Transverse colon (tissue), 4 donors: ENCODE measurements at regions not wholly inside any gene's neighbourhood (a gene's known extent, or its start where the extent isn't known, plus 50 kb on each side); places are given as distances from the start of the nearest gene placed in this dataset.

Experiments used
- DNase-seq: peaks from one replicate; pipeline ENCODE4 v3.0.0-alpha.2; 2019
- H3K27ac ChIP-seq, 4 donors: fragments of 200-600 bp; sonication (generic); 2 replicates each; pipeline ENCODE4 v1.5.1; 2016 to 2018; ENCODE audit warnings: inconsistent platforms in 4 of 4
- H3K27me3 ChIP-seq: fragments of 200-600 bp; sonication (generic); 2 replicates; pipeline ENCODE4 v1.5.1; 2017; ENCODE audit warnings: inconsistent platforms
- H3K36me3 ChIP-seq, 4 donors: fragments of 200-600 bp; sonication (generic); 2 replicates each; pipeline ENCODE4 v1.5.1; 2017 to 2019; ENCODE audit warnings: inconsistent platforms in 4 of 4
- H3K4me1 ChIP-seq, 4 donors: fragments of 200-600 bp; sonication (generic); 2 replicates each; pipeline ENCODE4 v1.5.1; 2017 to 2020; ENCODE audit warnings: inconsistent platforms in 4 of 4
- H3K4me3 ChIP-seq, 4 donors: fragments of 200-600 bp; sonication (generic); 1 replicate in 1 of 4; 2 replicates in 3 of 4; pipeline versions ENCODE4 v1.5.1 to v1.6.1; 2017 to 2019; ENCODE audit warnings: inconsistent platforms in 4 of 4
- H3K9me3 ChIP-seq, 2 donors: fragments of 200-600 bp; sonication (generic); 2 replicates each; pipeline ENCODE4 v1.5.1; 2017 to 2019; ENCODE audit warnings: inconsistent platforms in 2 of 2
- EP300 ChIP-seq: sonication (generic); formaldehyde crosslinking; IDR thresholded peaks from one replicate; pipeline ENCODE4 v1.6.1; 2017; ENCODE audit warnings: antibody characterized with exemption, low read depth
- POLR2A ChIP-seq: fragments of 450-650 bp; IDR thresholded peaks from one replicate; pipeline ENCODE4 v1.6.1; 2016; ENCODE audit warnings: antibody characterized with exemption, mild to moderate bottlenecking, moderate library complexity
- POLR2AphosphoS5 ChIP-seq, 3 donors: sonication (generic); formaldehyde crosslinking; IDR thresholded peaks; one replicate each; pipeline ENCODE4 v1.6.1; 2016; ENCODE audit warnings: antibody characterized with exemption in 3 of 3
- WGBS, 2 donors: methylation state at CpG; one replicate each; pipeline ENCODE4 v1.1.5; 2018; ENCODE audit warnings: low coverage in 1 of 2; 5-methylcytosine and 5-hydroxymethylcytosine counted together
- in situ Hi-C, 4 donors: fragments of 200-750 bp; cut with MboI; loops; one replicate each; pipeline versions ENCODE4 v1.15.0 to v1.15.1; 2017; ENCODE audit warnings: low sequenced_read_pairs in 3 of 4, low pct_ligation_motif_present in 1 of 4, low pct_unique_long_range_greater_than_20kb in 1 of 4
- intact Hi-C: fragments of 100-400 bp; cut with DNase I; formaldehyde crosslinking; loops from one replicate; pipeline ENCODE4 v1.15.1; 2023; ENCODE audit warnings: low total_unique reads
- TF ChIP-seq, protein P1 (sequence below), 5 experiments: fragments of 200-600 bp in 3 of 5; fragments of 450-650 bp in 2 of 5; sonication (generic) in 3 of 5; IDR thresholded peaks; 1 replicate in 2 of 5; 2 replicates in 3 of 5; pipeline ENCODE4 v1.5.1; 2016 to 2017; ENCODE audit warnings: antibody characterized with exemption in 5 of 5, inconsistent platforms in 3 of 5, mild to moderate bottlenecking in 2 of 5, moderate library complexity in 1 of 5

DNA sequence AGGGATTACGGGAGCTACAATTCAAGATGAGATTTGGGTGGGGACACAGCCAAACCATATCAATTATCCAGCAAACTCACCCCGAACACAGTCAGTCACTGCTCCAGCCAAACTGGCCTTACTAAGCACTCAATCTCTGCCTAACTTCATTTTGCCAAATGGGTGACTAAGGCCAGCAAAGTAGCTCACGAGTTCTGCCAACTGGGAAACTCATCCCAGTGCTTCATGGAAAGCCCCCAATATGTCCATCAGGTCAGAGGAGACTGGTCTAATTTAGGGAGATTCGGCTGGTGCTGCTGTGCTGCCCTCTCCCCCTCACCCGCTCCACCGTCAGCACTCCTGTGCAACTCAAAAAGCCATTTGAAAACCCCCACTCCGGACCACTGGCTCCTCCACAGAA is 324.0 kb downstream of the FOXO1 start:
- WGBS, 2 donors: 76 to 93% methylated on average over 6 of the region's 7 CpGs
- intact Hi-C loops: no loop called here
- TF ChIP-seq EP300 (no peak), POLR2A (no peak), POLR2AphosphoS5 (IDR thresholded peaks at IDR 0.05) (no peak)
- TF ChIP-seq, protein P1, sequence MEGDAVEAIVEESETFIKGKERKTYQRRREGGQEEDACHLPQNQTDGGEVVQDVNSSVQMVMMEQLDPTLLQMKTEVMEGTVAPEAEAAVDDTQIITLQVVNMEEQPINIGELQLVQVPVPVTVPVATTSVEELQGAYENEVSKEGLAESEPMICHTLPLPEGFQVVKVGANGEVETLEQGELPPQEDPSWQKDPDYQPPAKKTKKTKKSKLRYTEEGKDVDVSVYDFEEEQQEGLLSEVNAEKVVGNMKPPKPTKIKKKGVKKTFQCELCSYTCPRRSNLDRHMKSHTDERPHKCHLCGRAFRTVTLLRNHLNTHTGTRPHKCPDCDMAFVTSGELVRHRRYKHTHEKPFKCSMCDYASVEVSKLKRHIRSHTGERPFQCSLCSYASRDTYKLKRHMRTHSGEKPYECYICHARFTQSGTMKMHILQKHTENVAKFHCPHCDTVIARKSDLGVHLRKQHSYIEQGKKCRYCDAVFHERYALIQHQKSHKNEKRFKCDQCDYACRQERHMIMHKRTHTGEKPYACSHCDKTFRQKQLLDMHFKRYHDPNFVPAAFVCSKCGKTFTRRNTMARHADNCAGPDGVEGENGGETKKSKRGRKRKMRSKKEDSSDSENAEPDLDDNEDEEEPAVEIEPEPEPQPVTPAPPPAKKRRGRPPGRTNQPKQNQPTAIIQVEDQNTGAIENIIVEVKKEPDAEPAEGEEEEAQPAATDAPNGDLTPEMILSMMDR (IDR thresholded peaks at IDR 0.05): no peak

DNA sequence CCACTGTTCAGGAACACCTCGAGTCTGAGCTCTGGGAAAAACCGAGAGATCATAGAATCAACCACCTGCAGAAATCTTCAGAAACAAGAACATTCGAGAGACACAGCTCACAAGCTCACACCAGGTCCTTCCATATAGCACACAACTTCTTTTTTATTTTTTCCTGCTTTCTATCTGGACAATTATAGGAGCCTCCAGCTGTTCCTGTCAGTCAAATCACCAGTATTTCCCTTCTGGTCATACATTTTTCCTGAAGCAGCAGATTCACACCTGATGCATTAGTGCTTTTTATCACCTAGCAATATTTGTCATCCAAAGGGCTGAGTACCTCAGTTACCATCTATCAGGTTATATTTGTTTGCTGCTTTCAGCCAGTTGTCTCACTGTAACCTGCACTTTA is 323.5 kb downstream of the FOXO1 start:
- in situ Hi-C loops: no loop called here
- no peak for DNase-seq
- H3K27me3 ChIP-seq: no peaks in the 10 kb centered on the region
- WGBS, 2 donors: 61 to 85% methylated on average over 3 of the region's 3 CpGs
- no peaks in the 10 kb centered on the region for H3K36me3 ChIP-seq
- no peaks in the 10 kb centered on the region for H3K9me3 ChIP-seq
- no peak overlapping the region for H3K27ac ChIP-seq
- H3K4me3 ChIP-seq: no peak overlapping the region
- intact Hi-C loops: no loop called here
- no peak for TF ChIP-seq POLR2A
- TF ChIP-seq, protein P1 (IDR thresholded peaks at IDR 0.05): no peak
- no peak for TF ChIP-seq EP300
- TF ChIP-seq POLR2AphosphoS5 (IDR thresholded peaks at IDR 0.05): no peak
- peaks cover 0 to 3% (median 0%) of the 10 kb centered on the region in 4 donors for H3K4me1 ChIP-seq

More for the DNA sequence above, 324.0 kb downstream of the FOXO1 start:
- Histone ChIP-seq H3K4me1 (peaks cover 0 to 3% (median 0%) of the 10 kb centered on the region in 4 donors), H3K27ac (no peak overlapping the region), H3K4me3 (no peak overlapping the region), H3K27me3 (no peaks in the 10 kb centered on the region), H3K36me3 (no peaks in the 10 kb centered on the region), H3K9me3 (no peaks in the 10 kb centered on the region)
- in situ Hi-C loops: no loop called here
- DNase-seq: no peak

DNA sequence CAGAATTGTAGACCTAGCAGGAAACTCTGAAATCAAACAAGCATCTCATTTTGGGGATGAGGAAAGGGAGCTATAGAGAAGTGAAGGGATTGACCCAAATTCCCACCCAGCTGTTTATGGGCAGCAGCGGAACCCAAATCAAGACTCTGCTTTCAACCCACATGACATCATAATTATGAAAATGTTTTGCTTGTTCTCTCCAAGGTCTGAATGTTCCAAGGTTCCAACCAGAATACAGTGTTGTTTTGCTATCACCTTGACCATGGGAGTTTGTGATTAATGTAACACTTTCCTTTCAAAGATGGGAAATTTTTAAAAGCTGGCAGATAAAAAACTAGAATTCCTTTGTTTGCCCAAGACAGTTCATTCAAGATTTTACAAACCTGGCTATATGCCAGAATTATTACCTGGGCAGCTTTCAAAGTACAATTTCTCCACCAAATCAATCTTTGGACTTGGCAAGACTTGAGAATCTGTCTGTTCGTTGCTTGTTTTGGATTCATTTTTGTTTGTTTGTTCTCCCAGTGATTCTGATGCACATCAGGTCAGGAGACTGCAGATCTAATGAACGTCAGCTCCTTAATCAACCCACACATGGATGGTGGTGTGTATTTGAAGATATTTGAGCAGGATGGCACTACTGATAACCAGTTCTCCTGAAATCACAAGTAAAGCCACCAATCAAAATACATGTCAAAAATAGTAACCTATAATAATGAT is 322.7 kb downstream of the FOXO1 start:
- Histone ChIP-seq H3K27ac (peak overlapping the region in 1 of 4 donors; percentile 37), H3K4me3 (no peak overlapping the region), H3K36me3 (no peaks in the 10 kb centered on the region), H3K4me1 (peaks cover 0 to 3% (median 0%) of the 10 kb centered on the region in 4 donors), H3K27me3 (no peaks in the 10 kb centered on the region), H3K9me3 (no peaks in the 10 kb centered on the region)
- TF ChIP-seq POLR2AphosphoS5 (IDR thresholded peaks at IDR 0.05) (no peak), POLR2A (no peak), EP300 (no peak)
- TF ChIP-seq, protein P1 (IDR thresholded peaks at IDR 0.05): no peak
- DNase-seq: no peak
- in situ Hi-C loops: no loop called here
- intact Hi-C loops: no loop called here
- WGBS, 2 donors: 56 to 73% methylated on average over 2 to 3 of the region's 3 CpGs

DNA sequence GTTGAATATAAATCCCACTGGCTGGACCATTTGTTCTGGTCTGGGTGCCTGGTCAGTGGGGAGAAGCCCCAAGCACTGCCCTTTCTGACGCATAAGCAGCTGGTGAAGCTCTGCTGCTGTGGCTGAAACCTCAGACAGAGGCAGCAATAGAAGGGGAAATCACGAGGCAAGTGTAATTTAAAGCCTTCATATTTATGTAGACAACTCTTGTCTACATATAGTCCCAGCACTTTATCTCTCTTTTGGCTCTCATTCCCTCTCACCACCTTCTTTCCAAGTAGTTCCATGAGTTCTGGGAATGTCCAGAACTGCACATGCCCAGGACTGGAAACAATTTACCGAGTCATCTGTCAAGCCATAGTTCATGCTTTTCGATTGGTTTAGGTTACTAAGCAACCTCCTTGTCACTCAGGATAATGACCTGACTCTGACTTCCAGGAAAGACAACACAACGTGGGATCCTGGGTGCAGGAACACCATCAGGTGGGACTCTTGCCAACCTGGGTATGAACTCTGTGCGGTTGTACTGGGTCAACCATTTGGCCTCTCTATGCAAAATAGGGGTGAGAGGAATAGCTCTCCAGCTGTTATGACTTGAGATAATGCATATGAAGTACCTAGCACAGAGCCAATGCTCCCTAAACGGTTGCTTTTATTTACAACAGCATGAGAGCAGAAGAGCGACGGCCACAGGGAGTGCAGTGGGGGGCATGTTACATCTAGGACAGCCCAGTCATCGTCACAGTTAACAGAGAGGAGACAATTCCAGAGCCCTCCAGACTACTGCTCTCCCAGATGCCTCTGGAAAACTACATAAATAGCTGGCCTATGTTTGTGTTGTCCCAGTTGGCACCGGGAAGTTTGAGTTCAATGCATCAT is 321.9 kb downstream of the FOXO1 start:
- Histone ChIP-seq H3K9me3 (no peaks in the 10 kb centered on the region), H3K36me3 (no peaks in the 10 kb centered on the region), H3K27me3 (no peaks in the 10 kb centered on the region), H3K27ac (peak overlapping the region in 2 of 4 donors; percentile 11 to 37), H3K4me3 (no peak overlapping the region), H3K4me1 (peaks cover 0 to 3% (median 0%) of the 10 kb centered on the region in 4 donors)
- in situ Hi-C loops: no loop called here
- TF ChIP-seq, protein P1 (IDR thresholded peaks at IDR 0.05): no peak
- no peak for TF ChIP-seq POLR2AphosphoS5 (IDR thresholded peaks at IDR 0.05)
- no peak for TF ChIP-seq EP300
- no peak for TF ChIP-seq POLR2A
- intact Hi-C loops: no loop called here
- WGBS, 2 donors: 60 to 69% methylated on average over 3 to 11 of the region's 11 CpGs
- peak; percentile 38 for DNase-seq
